ENCODE measurements at regions not wholly inside any gene's neighbourhood (a gene's known extent, or its start where the extent isn't known, plus 50 kb on each side); places are given as distances from the start of the nearest gene placed in this dataset.

- no peaks in the 10 kb centered on the region for H3K36me3 ChIP-seq (ENCODE audit: control insufficient read depth in 2 of 2, extremely low read depth in 1 of 2, insufficient read depth in 2 of 2, low read length in 2 of 2)
- ChIA-PET CTCF (no interaction called here), POLR2A (no interaction called here)
- no peak overlapping the region for H3K4me3 ChIP-seq (replicated peaks in 1 of 3; ENCODE audit: insufficient read depth in 1 of 3, low read depth in 1 of 3, low read length in 3 of 3)
- no TSS peak for BruUV-seq (replicated peaks)
- no peaks in the 10 kb centered on the region for H3K4me1 ChIP-seq (ENCODE audit: control insufficient read depth, extremely low read depth, insufficient read depth, low read length)
- H3K9ac ChIP-seq (replicated peaks; ENCODE audit: extremely low read depth, insufficient read depth, low read length) = no peak overlapping the region
- no peaks in the 10 kb centered on the region for H3K27me3 ChIP-seq (ENCODE audit: control insufficient read depth in 2 of 2, insufficient read depth in 2 of 2, low read length in 2 of 2)
- H2AFZ ChIP-seq (ENCODE audit: low read depth, low read length) = no peak overlapping the region
- no peaks in the 10 kb centered on the region for H3K79me2 ChIP-seq (ENCODE audit: control insufficient read depth, insufficient read depth, low read length)
- intact Hi-C loops (cut with micrococcal nuclease) = no loop called here
- H4K20me1 ChIP-seq (replicated peaks; ENCODE audit: control insufficient read depth, extremely low read depth, insufficient read depth, low read length) = no peaks in the 10 kb centered on the region
- H3K9me3 ChIP-seq (replicated peaks; ENCODE audit: control insufficient read depth, insufficient read depth, low read length) = no peaks in the 10 kb centered on the region
- no peaks in the 10 kb centered on the region for H3K9me1 ChIP-seq (replicated peaks; ENCODE audit: control insufficient read depth, extremely low read depth, insufficient read depth, low read length)
- TF ChIP-seq POLR2A (IDR thresholded peaks at IDR 0.05; ENCODE audit: low read depth, low read length) = no peak
- no peak for TF ChIP-seq EZH2 (IDR thresholded peaks at IDR 0.05; ENCODE audit: borderline replicate concordance, low read depth, low read length, severe bottlenecking)
- no peak for TF ChIP-seq MAX (IDR thresholded peaks at IDR 0.05; ENCODE audit: insufficient read depth, insufficient read length)
- dilution Hi-C loops (cut with MboI; ENCODE audit: extremely low pct_ligation_motif_present, low sequenced_read_pairs) = no loop called here
- FAIRE-seq (no peak), DNase-seq (ENCODE audit: low read depth, low spot score) (no peak)
- no peak overlapping the region for H3K27ac ChIP-seq (ENCODE audit: insufficient read depth, low read depth, low read length)
- H3K4me2 ChIP-seq (ENCODE audit: insufficient read depth, low read length) = no peak overlapping the region
Observed at GRCh38 chr15:92745845-92746271, 90.3 kb upstream of the FAM174B start.

- CTCF ChIA-PET = no interaction called here
- Histone ChIP-seq H3K79me2 (ENCODE audit: control insufficient read depth, insufficient read depth, low read length) (no peaks in the 10 kb centered on the region), H3K4me2 (ENCODE audit: insufficient read depth, low read length) (no peak overlapping the region), H3K9me1 (replicated peaks; ENCODE audit: control insufficient read depth, extremely low read depth, insufficient read depth, low read length) (no peaks in the 10 kb centered on the region), H3K9ac (replicated peaks; ENCODE audit: extremely low read depth, insufficient read depth, low read length) (no peak overlapping the region), H3K4me1 (ENCODE audit: control insufficient read depth, extremely low read depth, insufficient read depth, low read length) (no peaks in the 10 kb centered on the region), H4K20me1 (replicated peaks; ENCODE audit: control insufficient read depth, extremely low read depth, insufficient read depth, low read length) (no peaks in the 10 kb centered on the region), H3K27ac (ENCODE audit: insufficient read depth, low read depth, low read length) (no peak overlapping the region), H3K36me3 (ENCODE audit: control insufficient read depth in 2 of 2, extremely low read depth in 1 of 2, insufficient read depth in 2 of 2, low read length in 2 of 2) (no peaks in the 10 kb centered on the region), H2AFZ (ENCODE audit: low read depth, low read length) (no peak overlapping the region), H3K4me3 (replicated peaks in 1 of 3; ENCODE audit: insufficient read depth in 1 of 3, low read depth in 1 of 3, low read length in 3 of 3) (no peak overlapping the region), H3K9me3 (replicated peaks; ENCODE audit: control insufficient read depth, insufficient read depth, low read length) (no peaks in the 10 kb centered on the region), H3K27me3 (ENCODE audit: control insufficient read depth in 2 of 2, insufficient read depth in 2 of 2, low read length in 2 of 2) (no peaks in the 10 kb centered on the region)
- intact Hi-C loops (cut with micrococcal nuclease) (no loop called here), dilution Hi-C loops (cut with MboI; ENCODE audit: extremely low pct_ligation_motif_present, low sequenced_read_pairs) (no loop called here)
- POLR2A ChIA-PET = no interaction called here
- FAIRE-seq (no peak), DNase-seq (ENCODE audit: low read depth, low spot score) (no peak)
- BruUV-seq (replicated peaks) = no TSS peak
- TF ChIP-seq MYC (IDR thresholded peaks at IDR 0.05; ENCODE audit: low read depth, low read length) (no peak), GATA2 (IDR thresholded peaks at IDR 0.05; ENCODE audit: insufficient read depth, insufficient read length, low read depth, low read length) (no peak), POLR2A (IDR thresholded peaks at IDR 0.05; ENCODE audit: low read depth, low read length) (no peak), FOS (IDR thresholded peaks at IDR 0.05; ENCODE audit: borderline replicate concordance, insufficient read depth, low read length) (no peak), CTCF (IDR thresholded peaks at IDR 0.05; ENCODE audit: extremely low read depth in 1 of 2, insufficient read depth in 1 of 2, low read depth in 1 of 2, low read length in 2 of 2) (no peak), POLR2AphosphoS5 (IDR thresholded peaks at IDR 0.05; ENCODE audit: insufficient read depth, low read depth, low read length) (no peak), JUN (IDR thresholded peaks at IDR 0.05; ENCODE audit: borderline replicate concordance, insufficient read depth, insufficient read length, low read depth) (no peak), MAX (IDR thresholded peaks at IDR 0.05; ENCODE audit: insufficient read depth, insufficient read length) (no peak), EZH2 (IDR thresholded peaks at IDR 0.05; ENCODE audit: borderline replicate concordance, low read depth, low read length, severe bottlenecking) (no peak)
Observed at GRCh38 chr15:92747047-92747446, 91.5 kb upstream of the FAM174B start.
